22Rv1 (cell line): ENCODE measurements at regions not wholly inside any gene's neighbourhood (a gene's known extent, or its start where the extent isn't known, plus 50 kb on each side); places are given as distances from the start of the nearest gene placed in this dataset.

ENCODE experiments used
- CTCF ChIP-seq: fragments of 450-650 bp; IDR thresholded peaks from 2 replicates; pipeline ENCODE4 v1.5.1; 2017; ENCODE audit warnings: mild to moderate bottlenecking
- ZFX ChIP-seq: fragments of 450-650 bp; IDR thresholded peaks from 2 replicates; pipeline ENCODE4 v1.6.1; 2017; ENCODE audit warnings: antibody characterized with exemption, borderline replicate concordance

- TF ChIP-seq CTCF (no peak), ZFX (no peak)
Observed at GRCh38 chr1:218584418-218585155, 239.5 kb downstream of the TGFB2 start.
